Thymus (tissue), 11 donors: ENCODE measurements at regions not wholly inside any gene's neighbourhood (a gene's known extent, or its start where the extent isn't known, plus 50 kb on each side); places are given as distances from the start of the nearest gene placed in this dataset.
A peak's percentile ranks its signal among the peaks of the same experiment; 100 is the strongest.
"Not testable (repeated sequence)": the region's sequence is repeated elsewhere in the genome, so short reads cannot be mapped to it uniquely, and the experiment has no call there.

ENCODE experiments used
- DNase-seq, 9 donors: peaks; one replicate each; pipeline ENCODE4 v3.0.0-alpha.2; 2013; ENCODE audit warnings: low spot score in 9 of 9, low read depth in 6 of 9, missing footprints in 1 of 9
- H3K27ac ChIP-seq, 2 donors: one replicate each; pipeline ENCODE4 v1.5.1; 2013; ENCODE audit warnings: control low read depth in 1 of 2, low read depth in 1 of 2, low read length in 1 of 2, mild to moderate bottlenecking in 1 of 2, moderate library complexity in 1 of 2
- H3K27me3 ChIP-seq, 2 donors: one replicate each; pipeline ENCODE4 v1.5.1; 2013; ENCODE audit warnings: low read length in 1 of 2; ENCODE audit not compliant: control insufficient read depth in 2 of 2, insufficient read depth in 1 of 2
- H3K36me3 ChIP-seq, 2 donors: one replicate each; pipeline ENCODE4 v1.5.1; 2013; ENCODE audit warnings: low read length in 1 of 2, mild to moderate bottlenecking in 1 of 2, moderate library complexity in 1 of 2; ENCODE audit not compliant: control insufficient read depth in 2 of 2, insufficient read depth in 2 of 2
- H3K4me1 ChIP-seq, 2 donors: one replicate each; pipeline ENCODE4 v1.5.1; 2013; ENCODE audit warnings: low read length in 2 of 2; ENCODE audit not compliant: control insufficient read depth in 2 of 2, insufficient read depth in 2 of 2
- H3K4me3 ChIP-seq, 2 donors: one replicate each; pipeline ENCODE4 v1.5.1; 2013; ENCODE audit warnings: low read length in 2 of 2, control low read depth in 1 of 2, mild to moderate bottlenecking in 1 of 2
- H3K9me3 ChIP-seq, 2 donors: one replicate each; pipeline ENCODE4 v1.5.1; 2013; ENCODE audit warnings: low read length in 1 of 2, mild to moderate bottlenecking in 1 of 2; ENCODE audit not compliant: control insufficient read depth in 2 of 2, insufficient read depth in 1 of 2
- WGBS: extraction: QIAGEN DNeasy Blood & Tissue Kit; methylation state at CpG from one replicate; pipeline ENCODE4 v1.1.7; 2013; 5-methylcytosine and 5-hydroxymethylcytosine counted together
- donor health status: healthy.

- DNase-seq, H3K4me1 ChIP-seq, H3K9me3 ChIP-seq, H3K27ac ChIP-seq, H3K27me3 ChIP-seq, H3K36me3 ChIP-seq, H3K4me3 ChIP-seq: not testable (repeated sequence)
- 93% methylated on average over 3 of the region's 3 CpGs for WGBS
Measured at GRCh38 chr2:91604629-91605028, 2913.2 kb downstream of the RPIA start.

GRCh38 chr2:91623739-91624138 lies 2932.3 kb downstream of the RPIA start:
- DNase-seq, H3K9me3 ChIP-seq, H3K4me3 ChIP-seq, H3K27me3 ChIP-seq, H3K36me3 ChIP-seq, H3K27ac ChIP-seq, H3K4me1 ChIP-seq: not testable (repeated sequence)
- 94% methylated on average over 6 of the region's 7 CpGs for WGBS

DNA sequence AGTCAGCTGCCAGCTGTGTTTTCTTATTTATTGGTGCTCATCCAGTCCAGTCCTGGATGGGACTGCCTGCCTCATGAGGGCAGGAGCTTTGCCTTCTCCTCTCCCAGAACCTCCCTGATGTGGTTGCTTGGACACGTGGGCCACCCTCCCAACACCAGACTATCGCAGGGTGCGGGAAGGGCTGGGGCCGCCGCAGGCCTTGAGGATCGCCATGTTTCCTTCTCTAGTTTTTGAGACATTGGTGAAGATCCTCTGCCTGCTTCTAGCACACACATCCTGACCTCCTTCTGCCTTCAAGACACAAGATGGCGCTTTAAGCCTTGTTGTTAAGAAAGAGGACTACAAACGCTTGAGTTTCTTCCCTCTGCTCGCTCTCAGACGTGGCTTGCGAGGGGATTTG lies 2937.0 kb downstream of the RPIA start:
- not testable (repeated sequence) for H3K27ac ChIP-seq, H3K9me3 ChIP-seq, H3K36me3 ChIP-seq, H3K4me1 ChIP-seq, DNase-seq, H3K27me3 ChIP-seq, H3K4me3 ChIP-seq
- WGBS: 79% methylated on average over 6 of the region's 11 CpGs

- WGBS: 95% methylated on average over 4 of the region's 17 CpGs
- not testable (repeated sequence) for H3K4me3 ChIP-seq, H3K27me3 ChIP-seq, H3K36me3 ChIP-seq, H3K27ac ChIP-seq, H3K9me3 ChIP-seq, DNase-seq, H3K4me1 ChIP-seq
Measured at GRCh38 chr2:91657193-91657592, 2965.7 kb downstream of the RPIA start.

GRCh38 chr2:91658336-91658735 lies 2966.9 kb downstream of the RPIA start:
- H3K4me3 ChIP-seq, H3K27me3 ChIP-seq, H3K36me3 ChIP-seq, H3K27ac ChIP-seq, H3K9me3 ChIP-seq, DNase-seq, H3K4me1 ChIP-seq: not testable (repeated sequence)
- WGBS: 84% methylated on average over 12 of the region's 12 CpGs

DNA sequence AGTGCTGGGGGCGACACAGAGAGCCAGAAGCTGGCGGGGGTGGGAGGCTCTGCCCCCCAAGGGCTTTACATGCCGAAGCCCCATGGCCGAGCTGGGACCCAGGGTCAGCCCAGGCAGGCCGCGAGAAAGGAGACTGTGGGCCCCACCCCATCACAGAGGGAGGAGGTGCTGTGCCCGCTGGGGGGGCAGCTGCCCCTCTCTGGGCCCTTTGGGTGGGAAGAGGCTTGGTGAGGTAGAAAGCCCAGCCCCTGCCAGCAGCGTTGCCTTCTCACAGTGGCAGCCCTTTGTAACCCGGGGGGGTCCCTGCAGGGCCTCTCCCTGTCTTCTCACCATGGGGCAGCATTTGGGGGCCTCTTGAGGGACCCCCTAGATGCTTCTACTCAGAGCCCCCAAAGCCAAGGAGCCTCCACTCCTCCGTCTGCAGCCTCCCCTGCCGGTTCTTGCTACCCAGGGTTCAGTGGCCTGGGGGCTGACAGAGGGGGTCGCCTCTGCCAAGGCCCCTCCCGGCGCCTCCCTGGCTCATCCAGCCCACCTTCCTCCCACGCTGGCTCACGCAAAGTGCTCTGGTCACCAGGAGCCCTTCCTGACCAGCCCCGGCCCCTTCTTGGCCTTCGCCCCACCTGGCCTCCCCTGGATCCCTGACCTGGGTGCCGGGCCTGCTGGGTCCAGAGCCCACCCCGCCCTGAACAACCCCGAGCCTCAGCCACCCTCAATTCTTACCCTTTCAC lies 2967.9 kb downstream of the RPIA start:
- H3K27me3 ChIP-seq, H3K36me3 ChIP-seq, H3K4me1 ChIP-seq, DNase-seq, H3K9me3 ChIP-seq, H3K27ac ChIP-seq, H3K4me3 ChIP-seq: not testable (repeated sequence)
- WGBS: 69% methylated on average over 13 of the region's 21 CpGs

DNA sequence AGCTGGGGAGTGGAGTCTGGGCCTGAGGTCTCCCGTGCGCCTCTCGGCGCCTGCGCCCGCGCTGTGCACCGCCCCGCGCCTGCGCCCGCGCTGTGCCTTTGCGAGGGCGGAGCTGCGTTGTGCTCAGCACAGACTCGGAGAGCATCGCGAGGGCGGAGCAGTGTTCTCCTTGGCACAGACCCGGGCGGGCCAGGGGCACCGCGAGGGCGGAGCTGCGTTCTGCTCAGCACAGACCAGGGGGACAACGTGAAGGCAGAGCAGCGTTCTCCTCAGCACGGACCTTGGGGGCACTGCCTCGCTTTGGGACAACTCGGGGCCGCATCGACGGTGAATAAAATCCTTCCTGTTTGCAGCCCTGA lies 2968.4 kb downstream of the RPIA start:
- 16% methylated on average over 24 of the region's 34 CpGs for whole genome bisulfite sequencing
- not testable (repeated sequence) for H3K9me3 ChIP-seq, H3K27me3 ChIP-seq, H3K4me1 ChIP-seq, H3K4me3 ChIP-seq, H3K36me3 ChIP-seq, H3K27ac ChIP-seq
- peak in 6 of 9 donors; percentile 1 to 40 (median 16) for DNase-seq

DNA sequence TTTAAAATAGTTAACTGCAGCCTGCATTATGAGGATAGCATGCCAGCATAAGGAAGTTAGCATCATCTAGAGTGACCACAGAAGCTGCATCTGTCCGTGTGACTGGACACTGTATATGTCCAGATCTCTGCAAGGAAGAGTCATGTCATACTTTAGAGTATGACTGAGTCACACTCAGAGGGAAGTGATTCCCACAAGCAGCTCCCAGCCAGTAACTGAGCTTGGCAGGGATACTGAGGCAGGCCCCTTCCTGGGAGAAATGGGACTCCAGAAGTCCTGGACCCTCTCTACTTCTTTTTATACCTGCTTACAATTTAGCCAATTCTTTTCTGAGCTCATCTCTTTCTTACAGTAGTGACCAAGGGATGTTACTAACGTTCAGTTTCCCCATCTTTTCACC lies 2975.9 kb downstream of the RPIA start:
- 88% methylated on average over 1 of the region's 2 CpGs for WGBS

GRCh38 chr2:91685541-91685940 lies 2994.1 kb downstream of the RPIA start:
- DNase-seq: not testable (repeated sequence)

More for the DNA sequence above, 2975.9 kb downstream of the RPIA start:
- DNase-seq, H3K4me1 ChIP-seq, H3K9me3 ChIP-seq, H3K27me3 ChIP-seq, H3K27ac ChIP-seq, H3K4me3 ChIP-seq, H3K36me3 ChIP-seq: not testable (repeated sequence)

GRCh38 chr2:91686046-91686445 lies 2994.6 kb downstream of the RPIA start:
- H3K4me3 ChIP-seq, DNase-seq, H3K9me3 ChIP-seq, H3K36me3 ChIP-seq, H3K27me3 ChIP-seq, H3K27ac ChIP-seq, H3K4me1 ChIP-seq: not testable (repeated sequence)
- 29% methylated on average over 34 of the region's 42 CpGs for WGBS

More at GRCh38 chr2:91685541-91685940, 2994.1 kb downstream of the RPIA start:
- H3K27ac ChIP-seq, H3K36me3 ChIP-seq, H3K4me3 ChIP-seq, H3K4me1 ChIP-seq, H3K9me3 ChIP-seq, H3K27me3 ChIP-seq: not testable (repeated sequence)
- WGBS: 56% methylated on average over 29 of the region's 36 CpGs
